ENCODE measurements at regions not wholly inside any gene's neighbourhood (a gene's known extent, or its start where the extent isn't known, plus 50 kb on each side); places are given as distances from the start of the nearest gene placed in this dataset.

- no peak for TF ChIP-seq CTCF (IDR thresholded peaks at IDR 0.05; ENCODE audit: low read depth, low read length)
- DNase-seq (ENCODE audit: extremely low read depth, low read depth), result no peak
Measured at GRCh38 chr10:4043897-4044665, 259.1 kb upstream of the KLF6 start.

GRCh38 chr10:4041635-4042034 lies 256.6 kb upstream of the KLF6 start:
- TF ChIP-seq CTCF (IDR thresholded peaks at IDR 0.05; ENCODE audit: low read depth, low read length), result no peak
- no peak for DNase-seq (ENCODE audit: extremely low read depth, low read depth)

GRCh38 chr10:4038000-4038399 lies 253.0 kb upstream of the KLF6 start:
- no peak for DNase-seq (ENCODE audit: extremely low read depth, low read depth)
- TF ChIP-seq CTCF (IDR thresholded peaks at IDR 0.05; ENCODE audit: low read depth, low read length), result no peak

- DNase-seq (ENCODE audit: extremely low read depth, low read depth), result no peak
- no peak for TF ChIP-seq CTCF (IDR thresholded peaks at IDR 0.05; ENCODE audit: low read depth, low read length)
Measured at GRCh38 chr10:4035599-4035945, 250.6 kb upstream of the KLF6 start.

- DNase-seq (ENCODE audit: extremely low read depth, low read depth), result no peak
Measured at GRCh38 chr10:4034907-4035598, 250.0 kb upstream of the KLF6 start.

GRCh38 chr10:4033341-4033896 lies 248.4 kb upstream of the KLF6 start:
- DNase-seq (ENCODE audit: extremely low read depth, low read depth), result no peak
- no peak for TF ChIP-seq CTCF (IDR thresholded peaks at IDR 0.05; ENCODE audit: low read depth, low read length)

More at GRCh38 chr10:4034907-4035598, 250.0 kb upstream of the KLF6 start:
- no peak for TF ChIP-seq CTCF (IDR thresholded peaks at IDR 0.05; ENCODE audit: low read depth, low read length)

GRCh38 chr10:4029866-4030265 lies 244.9 kb upstream of the KLF6 start:
- TF ChIP-seq CTCF (IDR thresholded peaks at IDR 0.05; ENCODE audit: low read depth, low read length), result no peak
- no peak for DNase-seq (ENCODE audit: extremely low read depth, low read depth)

All from AG09319 (cell line).